ENCODE measurements at regions not wholly inside any gene's neighbourhood (a gene's known extent, or its start where the extent isn't known, plus 50 kb on each side); places are given as distances from the start of the nearest gene placed in this dataset.

GRCh38 chr12:132414634-132415326 is 75.2 kb upstream of the FBRSL1 start:
- CTCF ChIA-PET: interaction anchor here (0.7 to 8.0 kb wide), 38 partner anchors 9 to 295 kb away, joined by 3 to 156 read pairs (median 6); partner anchors contain the start of genes LRCOL1, P2RX2 and PGAM5
- no peak overlapping the region for H3K4me3 ChIP-seq (ENCODE audit: low read depth, low read length)
- DNase-seq (ENCODE audit: low read depth, low spot score): no peak
- POLR2A ChIA-PET: no interaction called here
- TF ChIP-seq, protein P1, sequence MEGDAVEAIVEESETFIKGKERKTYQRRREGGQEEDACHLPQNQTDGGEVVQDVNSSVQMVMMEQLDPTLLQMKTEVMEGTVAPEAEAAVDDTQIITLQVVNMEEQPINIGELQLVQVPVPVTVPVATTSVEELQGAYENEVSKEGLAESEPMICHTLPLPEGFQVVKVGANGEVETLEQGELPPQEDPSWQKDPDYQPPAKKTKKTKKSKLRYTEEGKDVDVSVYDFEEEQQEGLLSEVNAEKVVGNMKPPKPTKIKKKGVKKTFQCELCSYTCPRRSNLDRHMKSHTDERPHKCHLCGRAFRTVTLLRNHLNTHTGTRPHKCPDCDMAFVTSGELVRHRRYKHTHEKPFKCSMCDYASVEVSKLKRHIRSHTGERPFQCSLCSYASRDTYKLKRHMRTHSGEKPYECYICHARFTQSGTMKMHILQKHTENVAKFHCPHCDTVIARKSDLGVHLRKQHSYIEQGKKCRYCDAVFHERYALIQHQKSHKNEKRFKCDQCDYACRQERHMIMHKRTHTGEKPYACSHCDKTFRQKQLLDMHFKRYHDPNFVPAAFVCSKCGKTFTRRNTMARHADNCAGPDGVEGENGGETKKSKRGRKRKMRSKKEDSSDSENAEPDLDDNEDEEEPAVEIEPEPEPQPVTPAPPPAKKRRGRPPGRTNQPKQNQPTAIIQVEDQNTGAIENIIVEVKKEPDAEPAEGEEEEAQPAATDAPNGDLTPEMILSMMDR (IDR thresholded peaks at IDR 0.05; ENCODE audit: insufficient read depth, low read length, missing control alignments): peak; percentile 93

GRCh38 chr12:132413931-132414588 is 75.9 kb upstream of the FBRSL1 start:
- DNase-seq (ENCODE audit: low read depth, low spot score): no peak
- TF ChIP-seq, protein P1 (IDR thresholded peaks at IDR 0.05; ENCODE audit: insufficient read depth, low read length, missing control alignments): peak; percentile 49
- ChIA-PET POLR2A (no interaction called here), CTCF (interaction anchor here (0.7 to 8.0 kb wide), 30 partner anchors 8 to 274 kb away, joined by 3 to 156 read pairs (median 6); partner anchors contain the start of genes LRCOL1 and P2RX2)
- H3K4me3 ChIP-seq (ENCODE audit: low read depth, low read length): no peak overlapping the region

- H3K4me3 ChIP-seq (ENCODE audit: low read depth, low read length): no peak overlapping the region
- TF ChIP-seq, protein P1 (IDR thresholded peaks at IDR 0.05; ENCODE audit: insufficient read depth, low read length, missing control alignments): no peak
- POLR2A ChIA-PET: no interaction called here
- CTCF ChIA-PET: interaction anchor here (1.0 kb wide), 1 partner anchor 112 kb away, joined by 3 read pairs; no protein-coding TSS in a partner anchor
- DNase-seq (ENCODE audit: low read depth, low spot score): no peak
These were observed 78.5 kb upstream of the FBRSL1 start for GRCh38 chr12:132411457-132411856.

- no peak for DNase-seq (ENCODE audit: low read depth, low spot score)
- H3K4me3 ChIP-seq (ENCODE audit: low read depth, low read length): no peak overlapping the region
- TF ChIP-seq, protein P1 (IDR thresholded peaks at IDR 0.05; ENCODE audit: insufficient read depth, low read length, missing control alignments): no peak
- CTCF ChIA-PET: interaction anchor here (1.0 to 1.6 kb wide), 4 partner anchors 113 to 257 kb away, joined by 3 to 6 read pairs (median 4); no protein-coding TSS in a partner anchor
- POLR2A ChIA-PET: no interaction called here
These were observed 79.1 kb upstream of the FBRSL1 start for GRCh38 chr12:132410849-132411248.

DNA sequence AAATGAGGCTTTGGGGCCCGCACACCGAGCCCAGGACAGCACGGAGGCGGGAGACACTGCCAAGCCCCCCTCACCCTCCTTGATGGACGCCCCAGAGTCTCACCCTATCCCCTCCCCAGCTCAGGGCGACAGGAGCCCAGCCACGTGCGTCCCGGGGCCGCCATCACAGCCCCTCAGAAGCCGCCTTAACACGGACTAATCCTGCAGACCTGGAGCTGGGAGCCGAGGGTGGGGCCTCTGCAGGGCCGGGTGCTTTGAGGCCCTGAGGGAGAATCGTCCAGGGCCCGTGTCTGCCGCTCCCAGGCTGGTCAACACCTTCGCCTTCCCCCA is 79.7 kb upstream of the FBRSL1 start:
- POLR2A ChIA-PET: no interaction called here

More for the DNA sequence above, 79.7 kb upstream of the FBRSL1 start:
- TF ChIP-seq, protein P1 (IDR thresholded peaks at IDR 0.05; ENCODE audit: insufficient read depth, low read length, missing control alignments): no peak
- CTCF ChIA-PET: interaction anchor here (1.0 to 1.6 kb wide), 4 partner anchors 113 to 256 kb away, joined by 3 to 6 read pairs (median 4); no protein-coding TSS in a partner anchor
- DNase-seq (ENCODE audit: low read depth, low spot score): no peak
- no peak overlapping the region for H3K4me3 ChIP-seq (ENCODE audit: low read depth, low read length)

All from AG04449 (cell line).